GM10248 (cell line): ENCODE measurements at regions not wholly inside any gene's neighbourhood (a gene's known extent, or its start where the extent isn't known, plus 50 kb on each side); places are given as distances from the start of the nearest gene placed in this dataset.

ENCODE experiments used
- CTCF ChIA-PET: fragments of 300-600 bp; sonication (Branson Sonifier 250); formaldehyde crosslinking; extraction: SDS; loops from one replicate; lab custom pipeline; 2021; ENCODE audit warnings: antibody characterized with exemption; lab: Yijun Ruan, JAX
- POLR2A ChIA-PET: fragments of 350-650 bp; sonication (Branson Sonifier 250); formaldehyde crosslinking; extraction: SDS; loops from one replicate; lab custom pipeline; 2020; ENCODE audit warnings: antibody characterized with exemption; lab: Yijun Ruan, JAX
- DNase-seq: peaks from one replicate; pipeline ENCODE4 v3.0.0; 2012; ENCODE audit errors: extremely low spot score
- CTCF ChIP-seq: IDR thresholded peaks from 2 replicates; pipeline ENCODE4 v1.5.1; 2012; ENCODE audit warnings: mild to moderate bottlenecking, low read depth; ENCODE audit errors: extremely low read depth, missing control alignments, control extremely low read depth

GRCh38 chr4:98784947-98785706, 126.7 kb upstream of the TSPAN5 start:
- no peak for TF ChIP-seq CTCF
- POLR2A ChIA-PET, result no interaction called here
- CTCF ChIA-PET, result interaction anchor here (1.2 kb wide), 1 partner anchor 14 kb away, joined by 4 read pairs; no protein-coding TSS in a partner anchor
- DNase-seq, result no peak

DNA sequence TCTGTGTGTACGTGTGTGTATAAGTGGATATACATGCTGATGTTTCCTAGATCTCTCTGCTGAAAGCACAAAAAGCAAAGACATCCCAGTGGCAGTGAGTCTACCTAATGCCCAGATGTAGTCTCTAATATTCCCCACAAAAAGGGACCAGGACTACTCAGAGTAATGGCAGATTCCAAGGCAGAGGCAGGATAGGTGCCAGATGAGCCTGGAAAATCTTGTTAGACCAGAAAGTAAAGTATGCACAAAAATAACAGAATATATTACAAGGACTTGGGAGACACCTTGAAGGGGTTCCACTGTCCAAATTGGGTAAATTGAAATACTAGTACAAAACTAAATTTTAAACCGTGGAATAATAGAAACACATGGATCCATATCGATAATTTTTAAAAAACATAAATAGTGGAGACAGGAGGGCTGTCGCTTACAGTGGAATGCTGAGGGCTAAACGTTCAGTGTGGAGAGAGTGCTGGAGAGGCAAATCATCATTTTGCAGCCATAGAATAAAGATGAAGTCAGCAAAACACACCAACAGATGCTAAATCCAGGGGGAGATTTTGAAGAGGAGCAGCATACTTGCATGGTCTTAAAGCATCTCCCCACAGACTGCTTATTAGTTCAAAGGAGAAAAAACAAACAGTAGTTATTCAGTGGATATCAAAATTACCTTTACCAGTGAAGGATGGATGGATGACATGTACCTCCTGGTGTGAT, 123.4 kb upstream of the TSPAN5 start:
- CTCF ChIA-PET, result no interaction called here
- TF ChIP-seq CTCF, result no peak
- DNase-seq, result no peak
- POLR2A ChIA-PET, result no interaction called here

DNA sequence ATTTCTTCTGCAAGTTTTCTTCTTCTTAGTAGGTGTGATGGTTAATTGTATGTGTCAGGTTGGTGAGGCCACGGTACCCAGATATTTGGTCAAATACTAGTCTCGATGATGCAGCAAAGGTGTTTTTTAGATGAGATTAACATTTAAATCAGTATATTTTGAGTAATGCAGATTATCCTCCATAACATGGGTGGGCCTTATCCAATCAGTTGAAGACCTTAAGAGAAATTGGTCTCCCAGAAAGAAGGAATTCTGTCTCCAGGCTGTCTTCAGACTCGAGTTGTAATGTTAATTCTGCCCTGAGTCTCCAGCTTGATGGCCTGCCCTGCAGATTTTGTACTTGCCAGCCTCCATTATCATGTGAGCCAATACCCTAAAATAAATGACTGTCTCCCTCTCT, 122.5 kb upstream of the TSPAN5 start:
- no peak for DNase-seq
- ChIA-PET POLR2A (no interaction called here), CTCF (no interaction called here)
- TF ChIP-seq CTCF, result no peak

GRCh38 chr4:98779088-98779487, 120.7 kb upstream of the TSPAN5 start:
- POLR2A ChIA-PET, result no interaction called here
- CTCF ChIA-PET, result no interaction called here
- DNase-seq, result no peak
- no peak for TF ChIP-seq CTCF

- ChIA-PET POLR2A (no interaction called here), CTCF (no interaction called here)
- no peak for DNase-seq
- no peak for TF ChIP-seq CTCF
These were observed 119.8 kb upstream of the TSPAN5 start for GRCh38 chr4:98778206-98778605.

- TF ChIP-seq CTCF, result no peak
- CTCF ChIA-PET, result no interaction called here
- no peak for DNase-seq
- POLR2A ChIA-PET, result no interaction called here
These were observed 117.3 kb upstream of the TSPAN5 start for GRCh38 chr4:98775672-98776071.
